ENCODE measurements at regions not wholly inside any gene's neighbourhood (a gene's known extent, or its start where the extent isn't known, plus 50 kb on each side); places are given as distances from the start of the nearest gene placed in this dataset.

GRCh38 chr7:47724335-47724982 is 142.5 kb upstream of the TNS3 start:
- DNase-seq: no peak

- no peak for DNase-seq
Observed at GRCh38 chr7:47722126-47722525, 140.2 kb upstream of the TNS3 start.

GRCh38 chr7:47721670-47722069 is 139.8 kb upstream of the TNS3 start:
- DNase-seq: no peak

- no peak for DNase-seq
Observed at GRCh38 chr7:47720907-47721244, 139.0 kb upstream of the TNS3 start.

- no peak for DNase-seq
Observed at GRCh38 chr7:47720141-47720906, 138.4 kb upstream of the TNS3 start.

GRCh38 chr7:47719675-47720074 is 137.8 kb upstream of the TNS3 start:
- DNase-seq: no peak

- DNase-seq: no peak
Observed at GRCh38 chr7:47715631-47716068, 133.7 kb upstream of the TNS3 start.

- DNase-seq: no peak
Observed at GRCh38 chr7:47714669-47715607, 133.0 kb upstream of the TNS3 start.

GRCh38 chr7:47713595-47713994 is 131.7 kb upstream of the TNS3 start:
- no peak for DNase-seq

- DNase-seq: no peak
Observed at GRCh38 chr7:47712416-47712815, 130.5 kb upstream of the TNS3 start.

GRCh38 chr7:47711776-47712175 is 129.9 kb upstream of the TNS3 start:
- DNase-seq: no peak

GRCh38 chr7:47710201-47710935 is 128.5 kb upstream of the TNS3 start:
- no peak for DNase-seq

- DNase-seq: no peak
Observed at GRCh38 chr7:47709451-47709850, 127.5 kb upstream of the TNS3 start.

GRCh38 chr7:47709051-47709450 is 127.1 kb upstream of the TNS3 start:
- DNase-seq: no peak

- no peak for DNase-seq
Observed at GRCh38 chr7:47707583-47707982, 125.7 kb upstream of the TNS3 start.

GRCh38 chr7:47704936-47705335 is 123.0 kb upstream of the TNS3 start:
- DNase-seq: no peak

- DNase-seq: no peak
Observed at GRCh38 chr7:47702080-47702479, 120.2 kb upstream of the TNS3 start.

- no peak for DNase-seq
Observed at GRCh38 chr7:47698386-47698785, 116.5 kb upstream of the TNS3 start.

- DNase-seq: no peak
Observed at GRCh38 chr7:47697543-47697942, 115.6 kb upstream of the TNS3 start.

- DNase-seq: no peak
Observed at GRCh38 chr7:47696152-47696710, 114.3 kb upstream of the TNS3 start.

GRCh38 chr7:47693216-47693615 is 111.3 kb upstream of the TNS3 start:
- no peak for DNase-seq

- no peak for DNase-seq
Observed at GRCh38 chr7:47691988-47692387, 110.1 kb upstream of the TNS3 start.

Measured in activated CD8-positive, alpha-beta memory T cell treated with anti-CD3 and anti-CD28 coated beads for 24 hours (primary cell).